ENCODE measurements at regions not wholly inside any gene's neighbourhood (a gene's known extent, or its start where the extent isn't known, plus 50 kb on each side); places are given as distances from the start of the nearest gene placed in this dataset.
"Not testable (repeated sequence)": the region's sequence is repeated elsewhere in the genome, so short reads cannot be mapped to it uniquely, and the experiment has no call there.

GRCh38 chr20:46785958-46786357 lies 76.5 kb downstream of the SLC2A10 start:
- H3K27me3 ChIP-seq (ENCODE audit: control insufficient read depth, insufficient read depth, low read length) = no peaks in the 10 kb centered on the region
- H3K4me3 ChIP-seq (ENCODE audit: low read depth, low read length) = no peak overlapping the region
- H3K4me1 ChIP-seq (ENCODE audit: control insufficient read depth, insufficient read depth, low read length) = no peaks in the 10 kb centered on the region
- H3K36me3 ChIP-seq (ENCODE audit: control insufficient read depth, insufficient read depth, low read length) = no peaks in the 10 kb centered on the region
- no peak overlapping the region for H3K9ac ChIP-seq (ENCODE audit: low read depth, low read length)
- no peaks in the 10 kb centered on the region for H3K9me3 ChIP-seq (ENCODE audit: control insufficient read depth, insufficient read depth, low read length)

GRCh38 chr20:46786566-46786965 lies 77.1 kb downstream of the SLC2A10 start:
- Histone ChIP-seq H3K4me3 (ENCODE audit: low read depth, low read length) (no peak overlapping the region), H3K4me1 (ENCODE audit: control insufficient read depth, insufficient read depth, low read length) (no peaks in the 10 kb centered on the region), H3K36me3 (ENCODE audit: control insufficient read depth, insufficient read depth, low read length) (no peaks in the 10 kb centered on the region), H3K27me3 (ENCODE audit: control insufficient read depth, insufficient read depth, low read length) (no peaks in the 10 kb centered on the region), H3K9me3 (ENCODE audit: control insufficient read depth, insufficient read depth, low read length) (no peaks in the 10 kb centered on the region), H3K9ac (ENCODE audit: low read depth, low read length) (no peak overlapping the region)

GRCh38 chr20:46787991-46788762 lies 78.7 kb downstream of the SLC2A10 start:
- Histone ChIP-seq H3K36me3 (ENCODE audit: control insufficient read depth, insufficient read depth, low read length) (no peaks in the 10 kb centered on the region), H3K9me3 (ENCODE audit: control insufficient read depth, insufficient read depth, low read length) (no peaks in the 10 kb centered on the region), H3K9ac (ENCODE audit: low read depth, low read length) (no peak overlapping the region), H3K4me1 (ENCODE audit: control insufficient read depth, insufficient read depth, low read length) (no peaks in the 10 kb centered on the region), H3K4me3 (ENCODE audit: low read depth, low read length) (no peak overlapping the region), H3K27me3 (ENCODE audit: control insufficient read depth, insufficient read depth, low read length) (no peaks in the 10 kb centered on the region)

- H3K9me3 ChIP-seq (ENCODE audit: control insufficient read depth, insufficient read depth, low read length); H3K36me3 ChIP-seq (ENCODE audit: control insufficient read depth, insufficient read depth, low read length); H3K9ac ChIP-seq (ENCODE audit: low read depth, low read length); H3K4me3 ChIP-seq (ENCODE audit: low read depth, low read length); H3K4me1 ChIP-seq (ENCODE audit: control insufficient read depth, insufficient read depth, low read length); H3K27me3 ChIP-seq (ENCODE audit: control insufficient read depth, insufficient read depth, low read length): not testable (repeated sequence)
Observed at GRCh38 chr20:46788763-46789091, 79.3 kb downstream of the SLC2A10 start.

- Histone ChIP-seq H3K36me3 (ENCODE audit: control insufficient read depth, insufficient read depth, low read length) (no peaks in the 10 kb centered on the region), H3K4me1 (ENCODE audit: control insufficient read depth, insufficient read depth, low read length) (no peaks in the 10 kb centered on the region), H3K9me3 (ENCODE audit: control insufficient read depth, insufficient read depth, low read length) (no peaks in the 10 kb centered on the region), H3K4me3 (ENCODE audit: low read depth, low read length) (no peak overlapping the region), H3K9ac (ENCODE audit: low read depth, low read length) (no peak overlapping the region), H3K27me3 (ENCODE audit: control insufficient read depth, insufficient read depth, low read length) (no peaks in the 10 kb centered on the region)
Observed at GRCh38 chr20:46789339-46790028, 80.0 kb downstream of the SLC2A10 start.

- no peaks in the 10 kb centered on the region for H3K27me3 ChIP-seq (ENCODE audit: control insufficient read depth, insufficient read depth, low read length)
Observed at GRCh38 chr20:46791722-46792416, 82.4 kb downstream of the SLC2A10 start.

GRCh38 chr20:46797206-46797605 lies 87.8 kb downstream of the SLC2A10 start:
- no peak overlapping the region for H3K4me3 ChIP-seq (ENCODE audit: low read depth, low read length)
- no peak overlapping the region for H3K9ac ChIP-seq (ENCODE audit: low read depth, low read length)
- H3K9me3 ChIP-seq (ENCODE audit: control insufficient read depth, insufficient read depth, low read length) = no peaks in the 10 kb centered on the region
- no peaks in the 10 kb centered on the region for H3K4me1 ChIP-seq (ENCODE audit: control insufficient read depth, insufficient read depth, low read length)
- no peaks in the 10 kb centered on the region for H3K27me3 ChIP-seq (ENCODE audit: control insufficient read depth, insufficient read depth, low read length)
- H3K36me3 ChIP-seq (ENCODE audit: control insufficient read depth, insufficient read depth, low read length) = no peaks in the 10 kb centered on the region

More at GRCh38 chr20:46791722-46792416, 82.4 kb downstream of the SLC2A10 start:
- H3K4me3 ChIP-seq (ENCODE audit: low read depth, low read length) = no peak overlapping the region
- H3K36me3 ChIP-seq (ENCODE audit: control insufficient read depth, insufficient read depth, low read length) = no peaks in the 10 kb centered on the region
- H3K4me1 ChIP-seq (ENCODE audit: control insufficient read depth, insufficient read depth, low read length) = no peaks in the 10 kb centered on the region
- H3K9me3 ChIP-seq (ENCODE audit: control insufficient read depth, insufficient read depth, low read length) = no peaks in the 10 kb centered on the region
- no peak overlapping the region for H3K9ac ChIP-seq (ENCODE audit: low read depth, low read length)

- H3K9me3 ChIP-seq (ENCODE audit: control insufficient read depth, insufficient read depth, low read length) = no peaks in the 10 kb centered on the region
- H3K9ac ChIP-seq (ENCODE audit: low read depth, low read length) = no peak overlapping the region
- H3K36me3 ChIP-seq (ENCODE audit: control insufficient read depth, insufficient read depth, low read length) = no peaks in the 10 kb centered on the region
- no peaks in the 10 kb centered on the region for H3K4me1 ChIP-seq (ENCODE audit: control insufficient read depth, insufficient read depth, low read length)
- no peak overlapping the region for H3K4me3 ChIP-seq (ENCODE audit: low read depth, low read length)
- H3K27me3 ChIP-seq (ENCODE audit: control insufficient read depth, insufficient read depth, low read length) = no peaks in the 10 kb centered on the region
Observed at GRCh38 chr20:46798430-46798829, 89.0 kb downstream of the SLC2A10 start.

GRCh38 chr20:46799781-46800408 lies 90.4 kb downstream of the SLC2A10 start:
- Histone ChIP-seq H3K9ac (ENCODE audit: low read depth, low read length) (no peak overlapping the region), H3K27me3 (ENCODE audit: control insufficient read depth, insufficient read depth, low read length) (no peaks in the 10 kb centered on the region)

GRCh38 chr20:46800409-46800804 lies 91.0 kb downstream of the SLC2A10 start:
- Histone ChIP-seq H3K4me3 (ENCODE audit: low read depth, low read length) (no peak overlapping the region), H3K9me3 (ENCODE audit: control insufficient read depth, insufficient read depth, low read length) (no peaks in the 10 kb centered on the region), H3K9ac (ENCODE audit: low read depth, low read length) (no peak overlapping the region), H3K4me1 (ENCODE audit: control insufficient read depth, insufficient read depth, low read length) (no peaks in the 10 kb centered on the region), H3K36me3 (ENCODE audit: control insufficient read depth, insufficient read depth, low read length) (no peaks in the 10 kb centered on the region), H3K27me3 (ENCODE audit: control insufficient read depth, insufficient read depth, low read length) (no peaks in the 10 kb centered on the region)

More at GRCh38 chr20:46799781-46800408, 90.4 kb downstream of the SLC2A10 start:
- no peaks in the 10 kb centered on the region for H3K36me3 ChIP-seq (ENCODE audit: control insufficient read depth, insufficient read depth, low read length)
- H3K4me3 ChIP-seq (ENCODE audit: low read depth, low read length) = no peak overlapping the region
- H3K9me3 ChIP-seq (ENCODE audit: control insufficient read depth, insufficient read depth, low read length) = no peaks in the 10 kb centered on the region
- no peaks in the 10 kb centered on the region for H3K4me1 ChIP-seq (ENCODE audit: control insufficient read depth, insufficient read depth, low read length)

GRCh38 chr20:46801003-46801702 lies 91.7 kb downstream of the SLC2A10 start:
- Histone ChIP-seq H3K27me3 (ENCODE audit: control insufficient read depth, insufficient read depth, low read length) (no peaks in the 10 kb centered on the region), H3K9ac (ENCODE audit: low read depth, low read length) (no peak overlapping the region), H3K4me1 (ENCODE audit: control insufficient read depth, insufficient read depth, low read length) (no peaks in the 10 kb centered on the region), H3K4me3 (ENCODE audit: low read depth, low read length) (no peak overlapping the region), H3K36me3 (ENCODE audit: control insufficient read depth, insufficient read depth, low read length) (no peaks in the 10 kb centered on the region), H3K9me3 (ENCODE audit: control insufficient read depth, insufficient read depth, low read length) (no peaks in the 10 kb centered on the region)

All from iPS-15b (cell line).